ENCODE measurements at regions not wholly inside any gene's neighbourhood (a gene's known extent, or its start where the extent isn't known, plus 50 kb on each side); places are given as distances from the start of the nearest gene placed in this dataset.

GRCh38 chr15:69636169-69636915 lies 183.7 kb downstream of the RPLP1 start:
- Mint-ChIP-seq H3K4me3 (no peak overlapping the region), H3K27me3 (peaks cover 8% of the 10 kb centered on the region), H3K9me3 (no peaks in the 10 kb centered on the region), H3K4me1 (peaks cover 7% of the 10 kb centered on the region), H3K27ac (ENCODE audit: low read depth) (no peak overlapping the region), H3K36me3 (ENCODE audit: insufficient read depth) (no peaks in the 10 kb centered on the region)
- no peak for DNase-seq (ENCODE audit: low spot score in 2 of 2)
- ATAC-seq (replicated peaks; ENCODE audit: extremely low read depth, poor library complexity, severe bottlenecking) = no peak

- Mint-ChIP-seq H3K4me1 (peaks cover 7% of the 10 kb centered on the region), H3K27me3 (no peaks in the 10 kb centered on the region), H3K36me3 (ENCODE audit: insufficient read depth) (no peaks in the 10 kb centered on the region), H3K9me3 (no peaks in the 10 kb centered on the region), H3K27ac (ENCODE audit: low read depth) (no peak overlapping the region), H3K4me3 (no peak overlapping the region)
- ATAC-seq (replicated peaks; ENCODE audit: extremely low read depth, poor library complexity, severe bottlenecking) = no peak
- DNase-seq (ENCODE audit: low spot score in 2 of 2) = no peak
Measured at GRCh38 chr15:69637818-69638217, 185.2 kb downstream of the RPLP1 start.

GRCh38 chr15:69643476-69643875 lies 190.9 kb downstream of the RPLP1 start:
- H3K4me1 Mint-ChIP-seq = no peaks in the 10 kb centered on the region
- H3K27ac Mint-ChIP-seq (ENCODE audit: low read depth) = no peak overlapping the region
- no peaks in the 10 kb centered on the region for H3K36me3 Mint-ChIP-seq (ENCODE audit: insufficient read depth)
- ATAC-seq (replicated peaks; ENCODE audit: extremely low read depth, poor library complexity, severe bottlenecking) (no peak), DNase-seq (ENCODE audit: low spot score in 2 of 2) (peak in 1 of 2 donors; percentile 1)
- H3K9me3 Mint-ChIP-seq = no peaks in the 10 kb centered on the region
- no peaks in the 10 kb centered on the region for H3K27me3 Mint-ChIP-seq
- no peak overlapping the region for H3K4me3 Mint-ChIP-seq

GRCh38 chr15:69643971-69644370 lies 191.4 kb downstream of the RPLP1 start:
- Mint-ChIP-seq H3K36me3 (ENCODE audit: insufficient read depth) (no peaks in the 10 kb centered on the region), H3K27ac (ENCODE audit: low read depth) (no peak overlapping the region), H3K9me3 (no peaks in the 10 kb centered on the region), H3K4me1 (peaks cover 3% of the 10 kb centered on the region), H3K4me3 (no peak overlapping the region), H3K27me3 (no peaks in the 10 kb centered on the region)
- no peak for ATAC-seq (replicated peaks; ENCODE audit: extremely low read depth, poor library complexity, severe bottlenecking)
- DNase-seq (ENCODE audit: low spot score in 2 of 2) = no peak

GRCh38 chr15:69644876-69645275 lies 192.3 kb downstream of the RPLP1 start:
- Mint-ChIP-seq H3K4me1 (peaks cover 9% of the 10 kb centered on the region), H3K27me3 (peaks cover 3% of the 10 kb centered on the region), H3K9me3 (no peaks in the 10 kb centered on the region), H3K36me3 (ENCODE audit: insufficient read depth) (no peaks in the 10 kb centered on the region), H3K4me3 (no peak overlapping the region), H3K27ac (ENCODE audit: low read depth) (no peak overlapping the region)
- ATAC-seq (replicated peaks; ENCODE audit: extremely low read depth, poor library complexity, severe bottlenecking) = no peak
- no peak for DNase-seq (ENCODE audit: low spot score in 2 of 2)

- Mint-ChIP-seq H3K4me3 (no peak overlapping the region), H3K27me3 (peaks cover 8% of the 10 kb centered on the region)
- DNase-seq (ENCODE audit: low spot score in 2 of 2) = no peak
Measured at GRCh38 chr15:69647142-69647513, 194.5 kb downstream of the RPLP1 start.

GRCh38 chr15:69648212-69648611 lies 195.6 kb downstream of the RPLP1 start:
- DNase-seq (ENCODE audit: low spot score in 2 of 2) = no peak
- H3K36me3 Mint-ChIP-seq (ENCODE audit: insufficient read depth) = no peaks in the 10 kb centered on the region
- no peaks in the 10 kb centered on the region for H3K9me3 Mint-ChIP-seq
- H3K4me1 Mint-ChIP-seq = peaks cover 26% of the 10 kb centered on the region
- no peak overlapping the region for H3K27ac Mint-ChIP-seq (ENCODE audit: low read depth)
- no peak overlapping the region for H3K4me3 Mint-ChIP-seq
- H3K27me3 Mint-ChIP-seq = peaks cover 8% of the 10 kb centered on the region
- no peak for ATAC-seq (replicated peaks; ENCODE audit: extremely low read depth, poor library complexity, severe bottlenecking)

More at GRCh38 chr15:69647142-69647513, 194.5 kb downstream of the RPLP1 start:
- no peaks in the 10 kb centered on the region for H3K36me3 Mint-ChIP-seq (ENCODE audit: insufficient read depth)
- H3K4me1 Mint-ChIP-seq = peaks cover 16% of the 10 kb centered on the region
- no peak overlapping the region for H3K27ac Mint-ChIP-seq (ENCODE audit: low read depth)
- H3K9me3 Mint-ChIP-seq = no peaks in the 10 kb centered on the region
- ATAC-seq (replicated peaks; ENCODE audit: extremely low read depth, poor library complexity, severe bottlenecking) = no peak

- Mint-ChIP-seq H3K9me3 (no peaks in the 10 kb centered on the region), H3K27me3 (peaks cover 8% of the 10 kb centered on the region), H3K4me3 (no peak overlapping the region), H3K27ac (ENCODE audit: low read depth) (no peak overlapping the region), H3K4me1 (peaks cover 30% of the 10 kb centered on the region), H3K36me3 (ENCODE audit: insufficient read depth) (no peaks in the 10 kb centered on the region)
- no peak for ATAC-seq (replicated peaks; ENCODE audit: extremely low read depth, poor library complexity, severe bottlenecking)
- no peak for DNase-seq (ENCODE audit: low spot score in 2 of 2)
Measured at GRCh38 chr15:69648775-69649735, 196.4 kb downstream of the RPLP1 start.

GRCh38 chr15:69652293-69652692 lies 199.7 kb downstream of the RPLP1 start:
- H3K27me3 Mint-ChIP-seq = peaks cover 8% of the 10 kb centered on the region
- H3K9me3 Mint-ChIP-seq = no peaks in the 10 kb centered on the region
- H3K27ac Mint-ChIP-seq (ENCODE audit: low read depth) = no peak overlapping the region
- H3K4me1 Mint-ChIP-seq = peaks cover 30% of the 10 kb centered on the region
- H3K4me3 Mint-ChIP-seq = no peak overlapping the region
- DNase-seq (ENCODE audit: low spot score in 2 of 2) = no peak
- no peak for ATAC-seq (replicated peaks; ENCODE audit: extremely low read depth, poor library complexity, severe bottlenecking)
- H3K36me3 Mint-ChIP-seq (ENCODE audit: insufficient read depth) = no peaks in the 10 kb centered on the region

- H3K27ac Mint-ChIP-seq (ENCODE audit: low read depth) = no peak overlapping the region
- H3K4me1 Mint-ChIP-seq = peaks cover 30% of the 10 kb centered on the region
- peaks cover 8% of the 10 kb centered on the region for H3K27me3 Mint-ChIP-seq
- H3K4me3 Mint-ChIP-seq = no peak overlapping the region
- no peak for DNase-seq (ENCODE audit: low spot score in 2 of 2)
- peak; percentile 40 for ATAC-seq (replicated peaks; ENCODE audit: extremely low read depth, poor library complexity, severe bottlenecking)
- no peaks in the 10 kb centered on the region for H3K36me3 Mint-ChIP-seq (ENCODE audit: insufficient read depth)
- H3K9me3 Mint-ChIP-seq = no peaks in the 10 kb centered on the region
Measured at GRCh38 chr15:69652751-69653305, 200.2 kb downstream of the RPLP1 start.

GRCh38 chr15:69653306-69653705 lies 200.7 kb downstream of the RPLP1 start:
- Mint-ChIP-seq H3K27me3 (peaks cover 8% of the 10 kb centered on the region), H3K9me3 (no peaks in the 10 kb centered on the region), H3K36me3 (ENCODE audit: insufficient read depth) (no peaks in the 10 kb centered on the region), H3K27ac (ENCODE audit: low read depth) (no peak overlapping the region), H3K4me1 (peaks cover 30% of the 10 kb centered on the region), H3K4me3 (no peak overlapping the region)
- ATAC-seq (replicated peaks; ENCODE audit: extremely low read depth, poor library complexity, severe bottlenecking) (no peak), DNase-seq (ENCODE audit: low spot score in 2 of 2) (no peak)

GRCh38 chr15:69653846-69654245 lies 201.2 kb downstream of the RPLP1 start:
- Mint-ChIP-seq H3K27ac (ENCODE audit: low read depth) (no peak overlapping the region), H3K27me3 (peaks cover 8% of the 10 kb centered on the region), H3K4me1 (peaks cover 28% of the 10 kb centered on the region), H3K9me3 (no peaks in the 10 kb centered on the region), H3K36me3 (ENCODE audit: insufficient read depth) (no peaks in the 10 kb centered on the region), H3K4me3 (no peak overlapping the region)
- ATAC-seq (replicated peaks; ENCODE audit: extremely low read depth, poor library complexity, severe bottlenecking) (no peak), DNase-seq (ENCODE audit: low spot score in 2 of 2) (no peak)

All from central memory CD8-positive, alpha-beta T cell (primary cell).